K562 (cell line): ENCODE measurements at regions not wholly inside any gene's neighbourhood (a gene's known extent, or its start where the extent isn't known, plus 50 kb on each side); places are given as distances from the start of the nearest gene placed in this dataset.

Experiments
- ATAC-seq: fragments of 200-7000 bp; cut with Tn5 transposase; 3 replicates; pipeline ENCODE4 v1.9.1; 2020; ENCODE audit warnings: moderate library complexity
- BruUV-seq: library from RNA; stranded (reverse); fragments of 400-500 nt; replicated peaks from 2 replicates; lab custom pipeline; 2021; lab: Mats Ljungman, UMichigan
- CTCF ChIA-PET: fragments of 300-600 bp; formaldehyde crosslinking; extraction: SDS; loops from one replicate; lab custom pipeline; 2021; ENCODE audit warnings: low intra/inter-chr PET ratio; lab: Yijun Ruan, JAX
- POLR2A ChIA-PET: fragments of 300-600, 350-650 bp; sonication (Branson Sonifier 250); formaldehyde crosslinking; extraction: SDS; loops from one replicate; lab custom pipeline; 2021; ENCODE audit warnings: antibody characterized with exemption, inconsistent platforms; lab: Yijun Ruan, JAX
- DNase-seq, 4 experiments: peaks; one replicate each; pipeline versions ENCODE4 v3.0.0 to v3.0.0-alpha.2; 2011 to 2018; ENCODE audit warnings: low spot score in 3 of 4, mixed read lengths in 3 of 4; ENCODE audit errors: extremely low read depth in 1 of 4
- FAIRE-seq: peaks from 2 replicates; lab custom pipeline; 2011; peaks lifted over from hg19 to GRCh38; lab: Jason Lieb, UNC
- H2AFZ ChIP-seq: 2 replicates; pipeline ENCODE4 v1.6.0; 2011; ENCODE audit warnings: low read depth, low read length, control low read depth, inconsistent platforms
- H3K27ac ChIP-seq: fragments of 200-600 bp; 3 replicates; pipeline ENCODE4 v1.8.0; 2011; ENCODE audit warnings: low read depth, mild to moderate bottlenecking, control low read depth, inconsistent platforms, low read length, moderate library complexity, mixed read lengths; ENCODE audit errors: extremely low read depth
- H3K27me3 ChIP-seq, 2 experiments: fragments of 300-600 bp in 1 of 2; 2 replicates in 1 of 2; 3 replicates in 1 of 2; pipeline versions ENCODE4 v1.6.0 to v1.8.0; 2011; ENCODE audit warnings: inconsistent platforms in 2 of 2, low read length in 2 of 2, mild to moderate bottlenecking in 1 of 2, mixed read lengths in 1 of 2, moderate library complexity in 1 of 2; ENCODE audit not compliant: control insufficient read depth in 2 of 2, insufficient read depth in 2 of 2
- H3K36me3 ChIP-seq: fragments of 300-600 bp; 3 replicates; pipeline ENCODE4 v1.8.0; 2011; ENCODE audit warnings: mild to moderate bottlenecking, low read length, inconsistent platforms; ENCODE audit not compliant: control insufficient read depth, insufficient read depth
- H3K4me1 ChIP-seq, 2 experiments: fragments of 200-600 bp in 1 of 2; replicated peaks in 1 of 2; 2 replicates in 1 of 2; 3 replicates in 1 of 2; pipeline versions ENCODE4 v1.5.1 to v1.8.0; 2011; ENCODE audit warnings: inconsistent platforms in 2 of 2, low read length in 2 of 2, mild to moderate bottlenecking in 1 of 2, mixed read lengths in 1 of 2, moderate library complexity in 1 of 2; ENCODE audit not compliant: control insufficient read depth in 2 of 2, insufficient read depth in 2 of 2
- H3K4me2 ChIP-seq: 2 replicates; pipeline ENCODE4 v1.6.1; 2011; ENCODE audit warnings: low read length, control low read depth, inconsistent platforms, mixed read lengths; ENCODE audit not compliant: insufficient read depth
- H3K4me3 ChIP-seq: fragments of 200-600 bp; sonication (generic), shearing (Covaris generic); 2 replicates; pipeline ENCODE4 v1.5.1; 2016; ENCODE audit warnings: control low read depth, inconsistent platforms
- H3K79me2 ChIP-seq: fragments of 200-600 bp; 3 replicates; pipeline ENCODE4 v1.8.0; 2011; ENCODE audit warnings: low read length, inconsistent platforms; ENCODE audit not compliant: control insufficient read depth, insufficient read depth
- H3K9ac ChIP-seq, 2 experiments: 2 replicates each; pipeline versions ENCODE4 v1.6.0 to v1.6.1; 2011; ENCODE audit warnings: low read depth in 2 of 2, low read length in 2 of 2, control low read depth in 1 of 2, inconsistent platforms in 1 of 2, mild to moderate bottlenecking in 1 of 2, mixed read lengths in 1 of 2; ENCODE audit not compliant: insufficient read depth in 1 of 2
- H3K9me1 ChIP-seq: one replicate; pipeline ENCODE4 v1.6.0; 2011; ENCODE audit warnings: inconsistent platforms, mild to moderate bottlenecking, low read length, moderate library complexity; ENCODE audit not compliant: control insufficient read depth, insufficient read depth
- H3K9me3 ChIP-seq: replicated peaks from 2 replicates; pipeline ENCODE4 v1.5.1; 2011; ENCODE audit warnings: low read depth, low read length, inconsistent platforms; ENCODE audit not compliant: control insufficient read depth, insufficient read depth
- H4K20me1 ChIP-seq: replicated peaks from 2 replicates; pipeline ENCODE4 v1.6.1; 2011; ENCODE audit warnings: low read length, inconsistent platforms, mixed read lengths; ENCODE audit not compliant: control insufficient read depth, insufficient read depth
- C11orf30 ChIP-seq: fragments of 450-650 bp; IDR thresholded peaks from 2 replicates; pipeline ENCODE4 v1.6.1; 2016; ENCODE audit warnings: low read depth, mild to moderate bottlenecking
- ESRRA ChIP-seq: fragments of 450-650 bp; IDR thresholded peaks from 2 replicates; pipeline ENCODE4 v1.6.1; 2014; ENCODE audit warnings: low read depth, mild to moderate bottlenecking, moderate library complexity, borderline replicate concordance
- MAFK ChIP-seq: IDR thresholded peaks from 2 replicates; pipeline ENCODE4 v1.6.1; 2011; ENCODE audit warnings: low read length, improper control_type of control experiment
- MGA ChIP-seq: fragments of 450-650 bp; IDR thresholded peaks from 2 replicates; pipeline ENCODE4 v1.6.1; 2016; ENCODE audit warnings: mild to moderate bottlenecking, moderate library complexity
- ZNF316 ChIP-seq: fragments of 450-650 bp; IDR thresholded peaks from 2 replicates; pipeline ENCODE4 v1.6.1; 2016
- WGBS: fragments of 100-300 bp; shearing (Covaris generic); methylation state at CpG from one replicate; pipeline ENCODE4 v1.1.6; 2016; ENCODE audit warnings: low coverage, mixed read lengths; ENCODE audit not compliant: insufficient coverage; ENCODE audit errors: missing lambda C conversion rate; 5-methylcytosine and 5-hydroxymethylcytosine counted together
- in situ Hi-C: fragments of 300-500 bp; cut with MboI; formaldehyde crosslinking; loops from 4 replicates; pipeline ENCODE4 v1.15.0; 2018; ENCODE audit warnings: inconsistent platforms, mixed read lengths
- intact Hi-C: fragments of 100-400 bp; cut with micrococcal nuclease; formaldehyde crosslinking; loops from 2 replicates; pipeline ENCODE4 v1.14.2; 2022

GRCh38 chr17:53574038-53574437, 248.7 kb upstream of the KIF2B start:
- TF ChIP-seq ESRRA (no peak), C11orf30 (peak; percentile 29; the same call in 1 of the 2 replicates), MAFK (peak; percentile 33; the same call in 1 of the 2 replicates), ZNF316 (peak; percentile 65)

GRCh38 chr17:53571342-53571741, 251.4 kb upstream of the KIF2B start:
- ChIA-PET CTCF (no interaction called here), POLR2A (no interaction called here)
- Histone ChIP-seq H3K27me3 (no peaks in the 10 kb centered on the region), H3K9me3 (no peaks in the 10 kb centered on the region), H4K20me1 (no peaks in the 10 kb centered on the region), H3K4me3 (no peak overlapping the region), H3K9me1 (no peaks in the 10 kb centered on the region), H3K4me2 (no peak overlapping the region), H2AFZ (peak overlapping the region; percentile 42; the same call in 1 of the 2 replicates), H3K4me1 (no peaks in the 10 kb centered on the region), H3K36me3 (no peaks in the 10 kb centered on the region), H3K27ac (no peak overlapping the region), H3K9ac (no peak overlapping the region), H3K79me2 (no peaks in the 10 kb centered on the region)
- WGBS: 6% methylated on average over 2 of the region's 2 CpGs
- ATAC-seq: no peak
- BruUV-seq: no TSS peak
- no peak for FAIRE-seq
- in situ Hi-C loops (no loop called here), intact Hi-C loops (no loop called here)
- no peak for DNase-seq
- TF ChIP-seq MGA: no peak

More at GRCh38 chr17:53574038-53574437, 248.7 kb upstream of the KIF2B start:
- H3K9me1 ChIP-seq: no peaks in the 10 kb centered on the region
- no peaks in the 10 kb centered on the region for H3K36me3 ChIP-seq
- no peaks in the 10 kb centered on the region for H3K4me1 ChIP-seq
- H3K27me3 ChIP-seq: no peaks in the 10 kb centered on the region
- 45% methylated on average over 2 of the region's 2 CpGs for WGBS
- no peak overlapping the region for H3K4me3 ChIP-seq
- no TSS peak for BruUV-seq
- H3K9ac ChIP-seq: no peak overlapping the region
- POLR2A ChIA-PET: no interaction called here
- DNase-seq: no peak
- no peak overlapping the region for H3K27ac ChIP-seq
- no peaks in the 10 kb centered on the region for H3K79me2 ChIP-seq
- in situ Hi-C loops: no loop called here
- FAIRE-seq: no peak
- no peak overlapping the region for H3K4me2 ChIP-seq
- ATAC-seq: no peak
- intact Hi-C loops: no loop called here
- H3K9me3 ChIP-seq: no peaks in the 10 kb centered on the region
- H2AFZ ChIP-seq: no peak overlapping the region
- CTCF ChIA-PET: no interaction called here
- H4K20me1 ChIP-seq: no peaks in the 10 kb centered on the region
